ENCODE measurements at regions not wholly inside any gene's neighbourhood (a gene's known extent, or its start where the extent isn't known, plus 50 kb on each side); places are given as distances from the start of the nearest gene placed in this dataset.

DNA sequence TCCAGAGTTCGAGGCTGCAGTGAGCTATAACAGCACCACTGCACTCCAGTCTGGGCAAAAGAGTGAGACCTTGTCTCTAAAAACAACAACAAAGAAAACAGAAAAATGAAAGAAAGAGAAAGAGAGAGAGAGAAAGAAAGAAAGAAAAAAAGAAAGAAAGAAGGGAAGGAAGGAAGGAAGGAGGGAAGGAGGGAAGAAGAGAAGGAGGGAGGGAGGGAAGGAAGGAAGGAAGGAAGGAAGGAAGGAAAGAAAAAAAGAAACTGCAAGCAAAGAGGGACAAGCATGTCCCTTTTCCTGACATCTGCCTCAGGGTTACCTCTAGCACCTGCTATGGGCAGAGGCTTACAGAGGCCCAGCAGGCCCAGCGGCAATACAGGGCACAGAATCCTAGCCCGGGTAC lies 475.0 kb downstream of the MIAT start:
- TF ChIP-seq, protein P1, sequence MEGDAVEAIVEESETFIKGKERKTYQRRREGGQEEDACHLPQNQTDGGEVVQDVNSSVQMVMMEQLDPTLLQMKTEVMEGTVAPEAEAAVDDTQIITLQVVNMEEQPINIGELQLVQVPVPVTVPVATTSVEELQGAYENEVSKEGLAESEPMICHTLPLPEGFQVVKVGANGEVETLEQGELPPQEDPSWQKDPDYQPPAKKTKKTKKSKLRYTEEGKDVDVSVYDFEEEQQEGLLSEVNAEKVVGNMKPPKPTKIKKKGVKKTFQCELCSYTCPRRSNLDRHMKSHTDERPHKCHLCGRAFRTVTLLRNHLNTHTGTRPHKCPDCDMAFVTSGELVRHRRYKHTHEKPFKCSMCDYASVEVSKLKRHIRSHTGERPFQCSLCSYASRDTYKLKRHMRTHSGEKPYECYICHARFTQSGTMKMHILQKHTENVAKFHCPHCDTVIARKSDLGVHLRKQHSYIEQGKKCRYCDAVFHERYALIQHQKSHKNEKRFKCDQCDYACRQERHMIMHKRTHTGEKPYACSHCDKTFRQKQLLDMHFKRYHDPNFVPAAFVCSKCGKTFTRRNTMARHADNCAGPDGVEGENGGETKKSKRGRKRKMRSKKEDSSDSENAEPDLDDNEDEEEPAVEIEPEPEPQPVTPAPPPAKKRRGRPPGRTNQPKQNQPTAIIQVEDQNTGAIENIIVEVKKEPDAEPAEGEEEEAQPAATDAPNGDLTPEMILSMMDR (IDR thresholded peaks at IDR 0.05) = no peak
- no peak for TF ChIP-seq POLR2A (IDR thresholded peaks at IDR 0.05)

All from prostate gland (tissue), 2 donors.